NCI-H2171 treated with DMSO at 0.1 percent for 48 hours (cell line): ENCODE measurements at regions not wholly inside any gene's neighbourhood (a gene's known extent, or its start where the extent isn't known, plus 50 kb on each side); places are given as distances from the start of the nearest gene placed in this dataset.

Experiments
- DNase-seq: peaks from one replicate; lab custom pipeline; 2025; lab: John Stamatoyannopoulos, UW

DNA sequence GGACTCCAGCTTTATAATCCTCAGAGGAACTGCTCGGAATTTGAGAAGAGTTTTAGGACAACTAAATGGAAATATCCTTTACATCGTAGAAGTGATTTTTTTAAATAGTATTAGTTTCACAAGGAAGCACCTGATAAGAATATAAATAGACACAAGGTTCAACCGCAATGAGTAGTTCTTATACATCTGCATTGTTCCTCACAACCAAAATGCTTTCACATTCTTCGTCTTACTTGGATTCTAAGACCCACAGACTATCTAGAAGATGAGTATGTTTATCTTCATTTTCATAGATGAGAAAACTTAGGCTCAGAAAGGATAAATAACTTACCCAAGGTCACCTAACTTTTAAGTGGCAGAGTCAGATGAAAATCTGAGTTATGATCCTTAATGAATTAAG, 469.0 kb downstream of the GALC start:
- no peak for DNase-seq

DNA sequence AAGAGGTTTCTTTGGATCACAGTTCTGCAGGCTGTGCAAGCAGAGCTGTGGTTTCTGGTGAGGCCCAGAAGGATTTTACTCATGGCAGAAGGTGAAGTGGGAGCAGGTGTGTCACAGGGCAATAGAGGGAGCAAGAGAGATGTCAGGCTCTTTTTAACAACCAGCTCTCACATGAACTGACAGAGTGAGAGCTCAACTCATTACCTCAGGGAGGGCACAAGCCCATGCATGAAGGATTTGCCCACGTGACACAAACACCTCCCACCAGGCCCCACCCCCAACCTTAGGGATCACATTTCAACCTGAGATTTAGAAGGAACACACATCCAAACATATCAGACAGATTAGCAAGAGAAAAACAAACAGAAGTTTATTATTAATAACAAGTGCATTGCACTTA, 470.4 kb downstream of the GALC start:
- peak; percentile 98 for DNase-seq

DNA sequence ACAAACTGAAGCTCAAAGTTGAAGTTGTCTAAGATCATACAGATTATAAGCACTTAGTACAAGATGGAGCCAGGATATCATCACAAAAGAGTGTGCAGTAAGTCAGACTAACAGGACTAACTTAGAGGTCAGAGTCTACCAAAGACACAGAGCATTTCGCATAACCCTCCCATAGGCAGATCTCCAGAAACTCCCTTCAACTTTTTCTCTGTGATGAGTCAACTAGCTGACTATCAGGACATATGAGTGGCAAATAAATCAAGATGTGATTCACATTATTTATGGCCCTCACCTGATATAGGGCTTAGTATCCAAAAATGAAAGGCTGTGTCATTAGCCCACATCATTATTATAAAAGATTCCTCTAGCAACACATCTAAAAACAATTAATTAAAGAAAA, 484.6 kb downstream of the GALC start:
- DNase-seq, result no peak

DNA sequence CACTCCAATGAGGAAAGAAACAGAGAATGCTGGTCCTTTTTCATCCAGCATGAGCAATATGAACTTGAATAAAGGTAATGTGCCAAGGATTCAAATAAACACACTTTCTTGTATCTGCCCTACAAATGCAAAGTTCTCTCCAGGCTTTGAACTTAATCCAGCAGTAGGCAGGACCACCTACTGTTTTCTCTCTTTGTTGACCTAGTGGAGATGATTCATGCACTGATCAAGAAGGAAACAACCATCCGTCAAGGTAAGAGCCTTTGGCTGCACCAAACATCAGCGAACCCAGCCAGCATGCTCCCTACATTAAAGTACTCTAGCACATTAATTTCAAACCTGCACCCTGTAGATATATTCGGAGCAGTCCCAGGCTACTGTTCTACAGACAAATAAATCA, 489.3 kb downstream of the GALC start:
- DNase-seq, result no peak

DNA sequence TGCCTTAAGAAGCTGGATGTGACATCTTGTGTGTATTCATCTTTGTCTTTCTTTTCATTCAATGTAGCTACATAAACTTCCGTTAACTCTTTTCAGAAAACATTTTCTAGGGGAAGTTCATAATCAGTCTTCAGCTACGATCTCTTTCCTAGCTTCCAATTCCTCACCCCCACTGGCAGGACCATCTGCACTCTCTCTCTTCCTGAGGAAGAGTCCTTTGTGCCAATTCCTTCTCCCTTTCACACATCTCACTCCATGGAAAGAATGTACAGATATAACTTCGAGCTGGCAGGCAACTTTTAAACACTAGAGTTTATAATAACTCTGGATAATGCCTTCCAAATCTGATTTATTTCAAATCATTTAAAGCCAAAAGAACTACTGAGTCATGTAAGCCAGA, 495.7 kb downstream of the GALC start:
- no peak for DNase-seq

DNA sequence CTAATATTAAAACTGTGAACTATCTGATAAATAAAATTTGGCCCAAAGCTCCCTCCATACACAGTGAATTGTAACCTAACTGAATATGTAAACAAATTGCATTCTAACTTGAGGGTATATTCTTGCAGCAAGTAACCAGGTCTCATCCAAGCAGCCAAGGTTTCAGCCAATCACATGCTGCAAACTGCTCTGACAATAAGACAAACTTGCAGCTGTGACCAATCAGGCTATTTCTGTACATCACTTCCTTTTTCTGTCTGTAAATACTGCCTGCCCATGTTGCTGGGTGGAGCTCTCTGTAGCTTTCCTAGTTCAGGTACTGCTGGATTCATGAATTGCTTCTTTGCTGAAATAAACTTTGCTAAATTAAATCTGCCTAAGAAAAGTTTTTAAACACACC, 499.0 kb downstream of the GALC start:
- DNase-seq, result no peak

DNA sequence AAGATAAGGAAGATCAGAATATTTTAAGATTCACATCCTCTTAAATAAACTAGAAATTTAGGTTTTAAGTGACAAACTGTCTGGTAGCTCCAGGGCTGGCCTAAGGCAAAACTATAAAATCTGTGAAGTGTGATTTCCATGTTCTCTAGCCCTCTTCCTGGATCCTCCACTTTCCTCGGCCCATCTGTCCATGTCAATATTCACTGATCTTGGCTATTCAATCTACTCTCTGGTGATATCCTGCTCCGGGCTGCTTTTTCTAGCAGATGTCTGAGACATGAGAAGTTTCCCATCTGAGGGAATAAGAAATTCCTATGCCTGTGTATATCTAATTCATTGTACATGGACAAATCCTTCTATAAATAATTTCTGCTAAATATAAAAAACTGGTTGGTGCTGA, 500.4 kb downstream of the GALC start:
- peak; percentile 53 for DNase-seq

DNA sequence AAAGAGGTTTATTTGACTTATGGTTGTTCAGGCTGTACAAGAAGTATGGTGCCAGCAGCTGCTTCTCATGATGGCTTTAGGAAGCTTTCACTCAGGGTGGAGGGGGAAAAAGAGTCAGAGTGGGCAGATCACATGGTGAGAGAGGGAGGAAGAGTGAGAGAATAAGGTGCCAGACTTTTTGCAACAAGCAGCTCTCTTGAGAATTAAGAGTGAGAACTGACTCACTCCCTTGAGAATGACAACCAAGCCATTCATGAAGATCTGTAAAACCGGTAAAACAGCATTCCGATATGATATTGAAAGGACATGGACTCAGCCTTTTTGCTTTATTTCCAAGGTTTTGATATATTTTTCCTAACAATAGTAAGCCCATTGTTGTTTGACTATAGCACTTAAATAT, 501.2 kb downstream of the GALC start:
- DNase-seq, result no peak

DNA sequence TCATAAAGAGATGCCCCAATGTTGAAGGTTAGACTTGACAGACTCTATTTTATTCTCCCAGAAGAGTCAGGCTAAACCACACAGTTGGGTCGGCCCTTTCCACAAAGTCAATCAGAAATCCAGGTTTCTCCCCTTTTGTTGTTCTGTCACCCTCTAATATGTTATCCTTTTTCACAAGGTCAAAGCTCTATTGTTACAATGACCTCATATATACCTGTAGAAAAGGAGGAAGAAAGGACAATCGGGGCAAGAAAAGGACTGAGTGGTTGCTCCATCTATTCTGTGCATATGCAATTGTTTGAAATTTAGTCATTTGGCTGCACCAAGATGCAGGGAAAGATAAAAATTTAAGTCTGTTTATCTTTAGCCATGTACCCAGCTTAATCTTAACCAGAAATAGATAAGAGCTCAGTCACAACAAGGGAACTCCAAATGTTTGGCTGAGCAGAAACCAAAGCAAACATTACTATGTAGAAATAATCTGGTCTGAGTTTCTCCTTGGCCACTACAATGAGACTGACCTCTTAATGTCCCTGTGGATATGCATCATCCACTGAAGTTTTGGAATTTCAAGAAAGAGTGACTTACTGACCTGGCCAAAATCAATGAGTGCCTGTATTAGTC, 503.7 kb downstream of the GALC start:
- DNase-seq, result no peak

DNA sequence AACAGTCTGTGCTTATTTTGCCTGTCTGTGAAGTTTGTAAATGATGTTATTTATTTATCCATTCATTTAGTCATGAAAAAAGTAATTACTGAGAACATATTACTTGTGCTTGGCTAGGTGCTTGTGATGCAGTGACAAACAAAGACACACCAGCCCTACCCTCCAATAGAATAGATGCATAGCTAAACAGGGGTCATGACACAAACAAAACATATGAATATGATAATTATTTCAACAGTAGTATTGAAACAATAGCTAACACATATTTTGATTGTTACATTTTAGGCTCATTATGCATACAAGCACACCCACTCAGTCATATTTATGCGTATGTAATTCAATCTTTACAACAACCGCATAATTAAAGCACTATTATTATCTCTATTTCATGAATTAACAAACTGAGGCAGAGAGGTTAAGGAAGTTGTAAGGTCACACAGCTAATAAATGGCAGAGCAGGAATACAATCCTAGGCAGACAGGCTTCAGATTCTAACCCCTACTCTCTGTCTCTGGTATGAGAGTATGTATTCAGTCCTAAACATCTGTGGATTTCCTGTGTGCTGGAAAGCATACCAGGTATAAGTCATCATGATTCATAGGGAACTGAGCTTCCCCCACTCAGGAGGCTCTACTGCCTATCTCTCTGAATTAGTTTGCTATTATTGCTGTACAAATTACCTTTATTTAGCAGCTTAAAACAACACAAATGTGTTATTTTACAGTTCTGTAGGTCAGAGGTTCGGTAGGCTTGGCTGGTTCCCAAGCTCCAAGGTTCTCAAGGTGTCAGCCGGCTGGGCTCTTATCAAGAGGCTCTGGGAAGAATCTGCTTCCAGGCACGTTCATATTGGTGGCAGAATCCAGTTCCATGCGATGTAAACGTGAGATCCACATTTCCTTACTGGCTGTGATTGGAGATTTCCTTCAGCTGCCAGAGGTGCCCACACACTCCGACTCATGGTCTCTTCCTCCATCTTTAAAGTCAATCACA, 509.4 kb downstream of the GALC start:
- no peak for DNase-seq

DNA sequence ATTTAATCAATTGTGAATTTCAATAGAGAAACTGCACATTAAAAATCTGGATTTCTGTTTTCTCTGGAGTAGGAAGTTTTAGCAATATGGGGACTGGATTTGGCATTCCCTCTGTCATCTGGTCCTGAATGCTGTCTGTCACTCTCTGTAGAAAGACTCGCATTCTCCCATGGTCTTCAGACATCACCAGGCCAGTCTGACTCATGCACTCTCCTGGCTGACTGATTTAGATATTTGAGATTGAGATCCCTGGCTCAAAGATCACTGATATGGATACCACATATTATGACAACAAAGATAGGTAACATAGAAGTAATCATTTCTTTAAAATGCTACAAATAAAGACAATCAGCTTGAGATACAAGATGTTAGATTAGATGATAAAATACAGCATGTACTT, 524.5 kb downstream of the GALC start:
- no peak for DNase-seq

DNA sequence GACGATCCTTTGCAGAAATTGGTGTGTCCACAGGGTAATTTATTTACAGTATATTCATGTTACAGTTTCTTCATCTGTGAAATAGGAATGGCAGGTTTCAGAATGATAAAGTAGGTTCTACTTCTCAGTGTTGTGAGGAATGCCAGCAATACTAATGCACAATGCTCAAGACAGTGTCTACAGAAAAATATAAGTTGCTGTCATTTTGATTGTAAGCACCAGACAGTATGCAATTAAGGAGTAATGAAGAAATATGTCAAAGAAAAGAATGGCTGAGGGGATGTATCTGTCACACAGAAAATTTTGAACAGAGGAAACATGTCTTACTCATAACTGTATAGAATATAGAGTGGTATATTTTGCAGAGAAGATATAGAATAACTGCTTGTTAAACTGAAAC, 525.4 kb downstream of the GALC start:
- no peak for DNase-seq

DNA sequence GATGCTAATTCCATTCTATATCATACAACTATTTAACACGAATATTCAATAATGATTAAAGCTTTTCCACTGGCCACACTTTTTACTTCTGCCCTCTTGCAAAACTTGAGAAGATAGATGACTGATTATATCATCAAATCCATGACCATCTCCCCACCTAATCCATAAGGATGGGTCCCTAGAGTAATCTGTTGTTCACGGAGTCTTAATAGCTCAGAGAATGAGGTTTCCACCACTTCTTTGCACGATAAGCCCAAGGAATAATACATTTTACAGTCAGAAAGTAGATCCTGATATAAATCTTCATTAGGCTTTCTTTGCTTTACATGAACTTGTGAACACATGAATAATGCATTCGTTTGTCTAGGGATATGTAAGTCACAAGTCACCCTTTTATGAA, 527.2 kb downstream of the GALC start:
- DNase-seq, result no peak

DNA sequence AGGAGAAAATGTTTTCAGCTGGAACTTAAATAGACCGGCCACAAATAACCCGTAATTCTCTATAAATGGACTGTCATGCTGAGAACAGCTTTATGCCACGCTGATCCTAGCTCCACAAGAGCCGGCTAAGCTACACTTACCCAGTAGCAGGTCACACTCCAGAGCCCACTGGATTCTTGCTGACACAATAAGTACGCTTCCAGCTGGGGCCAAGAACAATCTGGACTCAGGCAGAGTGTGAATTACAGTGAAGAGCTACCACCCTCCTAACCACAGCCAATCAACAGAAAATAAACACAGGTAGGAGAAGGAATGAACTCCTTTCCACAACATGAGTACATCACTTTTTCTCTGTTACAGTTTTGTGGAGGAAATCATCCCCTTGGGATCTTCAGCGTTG, 531.3 kb downstream of the GALC start:
- DNase-seq, result no peak

DNA sequence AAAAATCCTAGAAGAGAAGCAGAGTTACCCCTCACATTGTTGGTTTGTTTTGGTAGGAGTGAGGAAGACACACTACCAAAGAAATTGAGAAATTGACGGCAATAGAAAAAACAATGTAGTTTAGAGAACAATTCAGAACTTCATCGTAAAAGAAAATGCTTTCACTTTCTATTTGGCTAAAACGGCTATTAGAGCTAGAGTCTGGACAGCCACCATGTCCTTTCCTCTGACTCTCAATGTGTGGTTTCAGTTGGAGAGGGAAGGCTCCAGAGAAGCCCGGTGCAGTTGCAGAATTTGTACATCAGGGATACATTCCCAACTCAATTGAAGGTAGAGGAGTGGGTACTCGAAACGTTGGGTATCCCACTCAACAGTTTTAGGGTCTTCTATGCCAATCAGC, 535.3 kb downstream of the GALC start:
- DNase-seq, result no peak

DNA sequence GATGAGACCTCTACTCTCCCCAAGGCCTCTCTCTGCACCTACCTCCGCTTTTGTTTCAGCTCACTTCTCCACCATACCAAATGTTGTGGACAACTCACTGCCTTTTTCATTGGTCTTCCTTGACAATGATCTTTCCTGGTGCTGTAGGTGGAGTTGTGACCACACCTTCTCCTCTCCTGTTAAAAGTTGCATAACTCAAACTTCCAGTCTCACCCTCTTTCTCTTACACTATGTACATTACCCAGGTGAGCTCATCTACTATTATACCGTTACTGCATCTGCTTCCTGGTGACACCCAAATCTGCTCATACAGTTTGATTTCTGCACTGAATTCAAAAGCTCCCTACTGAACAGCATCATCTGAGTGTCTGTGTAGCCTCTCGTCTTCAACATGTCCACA, 542.8 kb downstream of the GALC start:
- no peak for DNase-seq

DNA sequence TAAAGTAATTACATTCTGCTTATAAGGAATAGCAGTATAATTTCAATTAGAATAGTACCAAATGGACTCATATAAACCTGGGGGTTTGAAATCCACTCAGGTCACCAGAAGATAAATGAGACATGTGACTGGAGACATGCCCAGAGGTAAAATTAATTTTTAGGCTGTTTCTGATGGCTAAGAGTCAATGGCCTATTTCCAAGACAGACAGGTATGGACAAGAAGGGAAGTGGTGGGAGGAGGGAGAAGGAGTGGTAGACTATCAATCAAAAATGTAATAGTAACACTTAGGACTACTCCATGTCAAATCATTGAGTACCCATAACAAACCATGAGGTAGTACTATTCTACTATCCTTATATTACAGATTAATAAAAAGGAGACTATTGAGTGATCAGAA, 544.0 kb downstream of the GALC start:
- no peak for DNase-seq

DNA sequence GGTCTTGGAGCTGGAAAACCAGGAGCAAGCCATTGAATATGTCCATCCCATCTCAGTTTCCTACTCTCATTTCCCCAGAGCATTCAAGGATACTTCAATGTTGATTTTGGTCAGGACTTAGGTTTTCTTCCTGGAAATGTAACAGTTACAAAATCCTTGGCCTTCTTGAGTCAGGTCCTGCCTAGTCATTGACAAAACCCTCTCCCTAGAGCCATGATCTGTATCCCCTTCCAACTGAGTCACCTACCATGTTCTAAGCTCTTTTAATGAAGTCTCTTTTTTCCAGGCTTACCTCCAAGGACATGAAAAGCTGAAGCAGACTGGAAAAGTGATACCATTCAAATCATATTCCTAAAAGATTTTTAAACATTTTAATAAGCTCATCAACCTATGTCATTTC, 549.2 kb downstream of the GALC start:
- no peak for DNase-seq

DNA sequence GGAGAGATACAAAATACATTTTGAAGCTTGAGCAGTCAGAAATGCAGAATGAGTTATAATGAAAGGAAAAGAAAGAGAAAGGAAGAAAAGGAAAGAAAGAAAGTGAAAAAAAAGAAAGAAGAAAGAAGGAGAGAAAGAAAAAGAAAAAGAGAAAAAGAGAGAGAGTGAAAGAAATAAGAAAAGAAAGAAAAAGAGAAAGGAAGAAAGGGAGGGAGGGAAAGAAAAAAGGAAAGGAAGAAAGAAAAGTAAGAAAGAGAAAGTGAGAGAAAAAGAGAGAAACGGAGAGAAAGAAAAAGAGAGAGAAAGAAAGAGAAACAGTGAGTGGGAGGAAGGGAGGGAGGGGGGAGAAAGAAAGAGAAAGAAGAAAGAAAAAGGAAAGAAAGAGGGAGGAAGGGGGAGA, 549.9 kb downstream of the GALC start:
- DNase-seq, result no peak

DNA sequence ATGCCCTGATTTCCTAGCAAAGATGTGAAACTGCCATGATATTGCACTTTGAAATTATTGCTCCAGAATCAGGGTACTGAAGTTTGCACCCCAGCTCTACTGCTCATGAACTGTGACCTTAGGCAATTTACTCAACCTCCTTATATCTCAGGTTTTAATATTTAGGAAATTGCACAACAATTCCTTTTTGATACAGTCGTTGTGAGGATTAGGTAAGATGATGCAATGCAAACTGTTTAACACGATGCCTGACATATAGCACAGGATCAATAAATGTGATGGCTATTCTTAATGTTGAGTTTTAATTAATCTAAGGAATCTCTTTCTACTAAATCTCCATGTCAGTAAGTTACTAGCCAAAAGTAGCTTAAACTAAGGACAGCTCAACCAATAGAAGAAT, 555.8 kb downstream of the GALC start:
- DNase-seq, result no peak

DNA sequence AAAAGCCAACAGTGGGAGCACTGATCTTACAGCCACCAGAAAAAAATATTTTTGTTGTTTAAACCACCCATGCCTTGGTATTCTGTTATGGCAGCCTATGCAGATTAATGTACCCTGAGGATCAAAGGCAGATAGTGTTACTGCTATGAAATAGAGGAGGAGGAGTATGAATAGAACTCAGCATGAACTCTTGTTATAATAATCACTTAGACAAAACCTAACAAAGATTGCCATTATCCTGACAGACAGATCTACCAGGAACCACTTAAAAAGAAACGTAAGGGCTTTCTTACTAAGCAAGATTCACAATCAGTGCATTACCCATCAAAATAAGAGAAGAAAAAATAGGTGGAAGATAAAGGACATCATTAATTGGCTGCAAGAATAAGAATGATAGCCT, 558.3 kb downstream of the GALC start:
- DNase-seq, result no peak

DNA sequence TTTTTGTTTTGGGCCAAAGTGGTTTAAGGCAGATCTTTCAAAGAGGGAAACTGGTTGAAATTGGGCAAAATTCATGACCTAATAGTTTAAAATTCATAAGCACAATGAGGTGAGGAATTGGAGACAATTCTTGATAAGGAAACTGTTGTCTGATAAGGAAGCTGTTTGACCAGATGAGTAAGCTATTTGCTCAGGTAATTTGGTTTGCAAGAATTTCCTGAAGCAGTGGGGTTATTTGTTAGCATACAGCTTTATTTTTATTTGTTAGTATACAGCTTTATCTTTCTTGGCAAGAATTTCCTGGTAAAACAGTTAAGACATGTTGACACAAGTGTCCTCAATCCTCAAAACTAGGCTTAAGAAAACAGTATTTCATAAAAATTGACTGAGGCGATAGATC, 559.0 kb downstream of the GALC start:
- DNase-seq, result no peak

DNA sequence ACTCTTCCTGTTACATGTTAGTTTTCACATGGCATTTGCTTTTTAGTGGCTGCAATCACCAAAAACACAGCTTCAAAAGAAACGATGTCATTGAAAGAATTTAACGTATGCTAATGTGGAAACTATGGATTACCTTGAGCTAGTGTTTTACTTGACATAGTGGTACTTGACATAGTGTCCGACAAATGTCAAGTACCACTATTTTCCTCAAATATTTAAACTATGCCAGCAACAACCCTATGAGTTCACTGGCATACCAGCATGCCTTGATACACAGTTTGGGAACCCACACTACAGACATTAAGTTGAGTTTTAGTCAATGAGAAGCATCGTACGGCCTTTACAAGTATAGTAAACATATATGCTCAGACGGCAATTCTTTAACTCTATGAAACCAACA, 560.3 kb downstream of the GALC start:
- no peak for DNase-seq

DNA sequence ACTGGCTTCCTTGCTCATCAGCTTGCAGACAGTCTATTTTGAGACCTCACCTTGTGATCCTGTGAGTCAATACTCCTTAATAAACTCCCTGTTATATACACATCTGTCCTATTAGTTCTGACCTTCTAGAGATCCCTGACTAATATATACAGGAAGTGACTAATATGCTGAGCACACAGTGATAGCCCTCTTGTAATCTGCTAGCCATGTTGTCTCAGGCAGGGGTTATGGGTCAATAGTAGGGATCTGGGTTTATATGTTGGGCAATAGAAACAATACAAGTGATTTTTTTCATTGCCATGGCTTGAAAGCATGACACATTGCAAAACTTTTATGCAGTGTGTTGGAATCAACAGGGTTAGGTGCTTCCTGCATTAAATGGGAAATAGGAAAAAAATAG, 562.2 kb downstream of the GALC start:
- no peak for DNase-seq
